DMS 273 (cell line): ENCODE measurements at regions not wholly inside any gene's neighbourhood (a gene's known extent, or its start where the extent isn't known, plus 50 kb on each side); places are given as distances from the start of the nearest gene placed in this dataset.

ENCODE experiments used
- DNase-seq: peaks from one replicate; lab custom pipeline; 2025; ENCODE audit not compliant: unreplicated experiment; lab: John Stamatoyannopoulos, UW

DNA sequence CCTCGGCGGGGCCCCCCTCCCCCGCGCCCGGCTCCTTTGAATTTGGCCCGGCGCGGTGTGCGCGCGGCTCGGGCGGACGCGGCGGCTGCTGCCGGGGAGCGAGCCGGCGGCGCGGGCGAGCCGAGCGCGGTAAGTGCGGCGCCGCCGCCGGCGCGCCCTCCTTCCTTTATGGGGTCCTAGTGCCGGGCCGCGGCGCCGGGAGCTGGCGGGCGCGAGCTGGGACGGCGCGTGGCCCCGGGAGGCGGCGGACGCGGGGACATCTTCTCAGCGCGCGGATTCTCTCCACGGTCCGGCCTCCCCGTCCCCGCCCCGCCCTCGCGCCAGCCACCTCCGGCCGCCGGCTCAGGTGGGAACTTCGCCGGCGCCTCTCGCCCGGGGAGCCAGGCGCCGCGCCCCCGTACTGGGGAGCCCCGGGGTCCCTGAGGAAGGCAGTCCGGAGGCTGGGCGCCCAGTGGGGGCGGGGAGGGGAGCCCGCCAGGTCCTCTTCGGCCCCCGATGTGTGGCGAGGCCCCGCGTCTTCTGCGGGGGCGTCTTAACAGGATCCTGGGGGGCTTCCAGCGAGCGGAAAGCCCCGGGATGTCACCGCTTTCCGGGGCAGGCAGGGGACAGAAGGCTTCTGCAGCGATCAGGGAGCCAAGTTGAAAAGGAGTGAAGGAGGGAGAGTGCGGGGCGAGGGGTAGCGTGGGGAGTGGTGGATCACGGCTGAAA is 98.4 kb upstream of the TENM3 start:
- DNase-seq, result peak; percentile 58

DNA sequence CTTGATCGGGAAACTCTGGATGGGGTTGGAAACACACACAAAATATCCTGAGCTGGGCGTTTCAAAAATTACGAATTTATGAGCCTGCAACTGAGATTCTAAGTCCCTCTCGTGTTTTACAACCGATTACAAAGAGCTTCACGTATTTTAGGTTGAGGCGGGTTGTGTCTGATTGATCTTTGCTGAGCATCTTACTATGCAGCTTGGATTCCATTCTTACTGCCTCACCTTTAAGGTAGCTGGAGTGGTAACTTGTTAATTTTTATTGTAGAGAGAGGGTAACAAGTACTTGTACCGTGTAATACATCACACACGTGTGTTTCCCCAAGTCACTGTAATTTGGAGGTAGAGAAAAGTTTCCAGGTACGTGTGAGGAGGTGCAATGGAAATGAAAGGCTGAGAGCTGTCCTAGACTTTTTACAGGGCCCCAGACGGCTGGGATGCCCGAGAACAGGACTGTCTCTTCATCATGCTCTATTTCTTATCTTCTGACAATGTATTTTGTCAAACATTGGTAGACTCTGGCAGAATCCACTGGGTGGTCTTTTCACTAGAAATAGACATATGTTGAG is 97.8 kb upstream of the TENM3 start:
- peak; percentile 58 for DNase-seq

DNA sequence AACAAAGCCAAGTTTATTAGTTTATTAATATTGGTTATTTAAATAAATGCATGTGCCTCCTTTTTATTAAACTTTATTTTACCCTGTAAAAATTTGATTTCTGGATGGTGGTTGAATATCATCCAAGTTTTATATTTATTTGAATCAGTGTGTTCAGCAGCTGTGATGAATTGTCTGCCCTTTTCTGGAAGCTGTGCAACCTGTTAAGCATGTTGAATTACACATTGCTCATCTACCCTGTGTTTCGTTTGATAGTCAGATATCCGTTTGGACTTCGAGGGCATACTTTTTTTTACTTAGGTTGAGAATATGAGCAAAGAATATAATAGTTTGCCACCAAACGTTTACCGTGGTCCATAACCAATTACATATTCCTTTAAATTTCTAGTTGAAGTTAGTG is 95.8 kb upstream of the TENM3 start:
- no peak for DNase-seq

DNA sequence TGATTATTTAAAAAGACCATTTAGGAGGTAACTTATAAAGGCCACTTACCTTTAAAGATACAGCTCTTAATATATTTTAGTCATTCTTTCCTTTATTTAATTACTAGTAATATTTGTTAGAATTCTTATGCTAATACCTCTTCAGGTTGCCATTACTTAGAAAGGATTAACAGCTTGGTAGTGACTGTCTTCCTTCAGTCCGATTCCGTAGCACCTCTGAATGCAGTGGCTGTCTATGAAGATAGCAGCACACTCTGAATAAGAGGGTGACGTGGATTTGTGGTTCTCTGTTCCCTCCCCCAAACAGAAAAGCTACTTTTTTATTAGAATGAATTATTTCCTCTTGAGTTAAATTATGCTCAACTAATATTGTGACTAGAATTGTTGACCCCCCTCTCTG is 92.6 kb upstream of the TENM3 start:
- DNase-seq, result no peak

DNA sequence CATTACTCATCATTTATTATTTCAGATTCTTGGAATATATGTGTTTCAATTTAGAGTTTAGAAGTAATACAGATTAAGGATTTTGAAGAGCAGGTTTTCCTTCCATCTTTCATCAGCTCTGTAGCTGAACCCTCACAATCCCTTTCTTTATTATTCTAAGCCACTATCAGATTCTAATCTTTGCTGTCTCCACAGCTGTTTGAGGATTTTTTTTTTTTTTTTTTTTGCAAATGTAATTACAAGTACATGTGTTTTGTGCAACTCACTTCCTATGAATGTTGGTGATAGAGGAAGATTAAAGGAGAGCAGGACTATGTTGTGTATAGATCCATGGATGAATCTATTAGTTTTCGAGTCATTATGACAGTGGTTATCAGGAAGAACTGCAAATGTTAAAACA is 87.4 kb upstream of the TENM3 start:
- DNase-seq, result no peak

DNA sequence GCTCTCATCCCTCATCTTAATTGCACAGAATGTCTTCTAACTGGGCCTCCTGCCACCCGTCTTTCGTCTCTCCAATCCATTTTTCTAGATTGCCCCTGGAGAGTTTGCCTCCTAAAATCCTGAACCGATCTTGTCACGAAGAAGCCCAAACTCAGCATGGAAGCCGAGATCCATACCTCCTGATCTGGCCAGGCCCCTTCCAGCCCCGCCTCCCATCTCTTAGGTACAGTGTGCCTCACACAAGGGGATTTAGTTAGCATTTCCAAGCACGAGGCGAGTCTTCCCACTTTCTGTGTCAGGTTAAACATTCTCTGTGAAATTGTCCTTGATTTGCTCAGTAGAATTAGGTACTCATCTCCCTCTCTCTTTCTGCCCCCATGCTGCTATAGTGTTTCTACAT is 80.0 kb upstream of the TENM3 start:
- DNase-seq, result no peak

DNA sequence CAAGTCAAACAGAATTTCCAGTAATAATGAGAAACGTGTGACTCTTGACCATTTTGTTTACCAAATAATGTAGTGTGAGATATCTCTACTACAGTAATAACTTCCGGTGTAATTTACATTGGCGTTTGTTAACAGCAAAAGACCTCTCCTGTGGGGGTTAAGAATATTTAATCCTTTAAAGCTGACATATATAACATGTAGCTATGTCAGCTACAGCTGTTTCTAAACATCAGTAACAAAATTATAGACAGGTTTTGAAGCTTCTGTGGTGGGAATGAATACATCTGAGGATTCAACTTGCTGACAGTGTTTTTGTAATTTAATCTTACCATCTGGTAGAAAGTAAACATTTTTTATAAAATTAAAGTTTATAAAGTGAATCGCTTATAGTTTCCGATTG is 73.6 kb upstream of the TENM3 start:
- DNase-seq, result no peak

DNA sequence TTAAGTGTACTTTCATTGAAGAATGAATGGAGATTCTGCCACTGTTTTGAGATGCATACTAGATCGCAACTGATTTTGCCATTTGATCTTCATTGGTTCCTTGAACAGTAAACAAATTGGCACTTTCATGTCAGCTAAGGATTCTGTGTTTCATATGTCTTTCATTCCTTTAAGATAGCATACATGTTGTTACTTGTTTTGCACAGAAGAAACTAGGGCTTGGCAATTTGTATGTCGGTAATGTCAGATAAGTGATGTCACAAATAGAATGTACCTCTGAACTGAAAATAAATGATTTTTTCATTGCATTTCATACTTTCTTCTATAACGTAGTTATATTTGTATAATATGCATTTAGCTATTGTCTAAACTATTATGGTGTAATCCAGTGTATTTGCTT is 73.2 kb upstream of the TENM3 start:
- DNase-seq, result no peak

DNA sequence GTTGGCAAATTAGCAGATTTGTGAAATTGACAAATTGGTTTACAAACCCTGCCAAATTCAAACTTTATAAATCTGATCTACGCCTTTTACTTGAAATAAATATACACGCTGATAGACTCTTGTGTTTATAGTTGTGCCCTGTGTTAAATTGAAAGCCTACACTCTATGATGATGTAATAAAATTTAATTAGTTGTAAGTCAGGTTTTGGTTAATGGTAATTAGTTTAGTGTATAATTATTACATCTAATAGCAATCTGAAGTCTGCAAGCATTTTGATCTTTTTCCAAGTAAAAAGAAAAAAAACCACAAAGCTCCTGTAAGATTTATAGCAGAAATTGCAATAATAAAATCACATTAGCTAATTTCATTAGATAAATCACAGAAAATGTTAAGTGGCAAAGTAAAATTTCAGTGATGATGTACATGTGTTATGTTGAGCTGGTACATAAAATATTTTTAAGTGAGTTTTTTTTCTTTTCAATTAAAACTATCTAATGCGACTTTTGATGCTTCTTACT is 72.7 kb upstream of the TENM3 start:
- no peak for DNase-seq

DNA sequence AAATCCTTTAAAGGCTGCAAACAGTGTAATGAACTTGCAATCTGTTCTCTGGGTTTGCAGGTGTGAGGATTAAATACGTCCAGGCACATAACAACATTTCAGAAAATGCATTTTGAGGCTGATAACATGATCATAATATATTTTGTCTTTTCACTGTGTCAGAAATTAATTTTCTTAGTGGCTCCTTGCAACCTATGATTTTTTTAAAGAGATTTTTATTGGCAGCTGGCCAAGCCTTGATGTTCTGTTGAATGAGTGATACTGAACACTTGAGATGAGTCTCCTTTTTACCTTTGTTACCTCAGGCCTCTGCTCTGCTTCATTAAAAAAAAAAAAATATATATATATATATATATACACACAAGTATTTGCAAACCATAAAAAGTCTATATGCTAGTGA is 68.2 kb upstream of the TENM3 start:
- DNase-seq, result no peak

DNA sequence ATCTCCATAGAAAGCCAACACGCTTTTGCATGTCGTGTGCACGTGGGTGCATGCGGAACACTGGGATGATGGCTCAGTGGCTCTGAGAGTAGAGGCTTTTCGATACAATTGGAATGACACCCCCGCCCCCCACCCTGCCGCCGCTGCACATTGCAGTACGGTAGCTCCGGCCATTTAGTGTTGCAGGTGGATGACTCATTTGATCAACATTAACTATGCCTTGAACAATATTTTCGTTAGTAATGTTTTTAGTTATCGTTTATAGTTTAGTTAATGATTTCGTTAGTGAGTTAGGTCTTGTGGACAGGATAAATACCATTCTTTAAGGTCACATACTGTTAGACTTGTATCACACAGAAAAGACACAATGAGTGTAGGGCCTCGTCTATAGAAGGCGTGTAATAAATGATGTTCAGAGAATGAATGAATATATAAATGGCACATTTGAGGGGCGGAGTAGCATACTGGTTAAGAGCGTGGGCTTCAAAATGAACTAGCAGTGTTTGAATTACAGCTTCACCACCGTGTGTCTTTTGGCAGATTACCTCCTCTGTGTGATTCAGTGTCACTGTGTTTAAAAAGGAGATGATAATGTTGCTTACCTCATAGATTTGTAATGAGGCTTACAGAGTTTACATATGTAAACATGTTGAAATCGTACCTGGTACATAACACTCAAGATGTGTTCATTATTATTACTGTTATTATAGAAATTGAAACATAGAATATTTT is 67.2 kb upstream of the TENM3 start:
- DNase-seq, result no peak

DNA sequence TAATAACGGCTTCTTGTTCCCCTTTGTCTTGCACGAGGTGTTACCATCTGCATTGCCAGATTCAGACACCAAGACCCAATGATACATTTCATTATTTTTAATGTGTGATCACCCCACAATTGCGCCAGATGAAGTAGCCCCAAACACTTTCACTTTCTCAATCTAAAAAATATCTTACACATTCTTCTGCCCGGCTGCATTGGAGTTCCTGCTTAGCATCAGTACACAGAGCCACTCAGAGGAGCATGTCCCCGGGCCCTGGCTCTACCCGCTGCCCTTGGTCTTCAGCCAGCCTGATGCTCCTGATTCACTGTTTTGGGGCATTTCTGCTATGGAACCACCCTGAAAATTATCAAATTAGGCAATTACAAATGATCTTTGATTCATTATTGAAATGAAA is 66.0 kb upstream of the TENM3 start:
- DNase-seq, result no peak

DNA sequence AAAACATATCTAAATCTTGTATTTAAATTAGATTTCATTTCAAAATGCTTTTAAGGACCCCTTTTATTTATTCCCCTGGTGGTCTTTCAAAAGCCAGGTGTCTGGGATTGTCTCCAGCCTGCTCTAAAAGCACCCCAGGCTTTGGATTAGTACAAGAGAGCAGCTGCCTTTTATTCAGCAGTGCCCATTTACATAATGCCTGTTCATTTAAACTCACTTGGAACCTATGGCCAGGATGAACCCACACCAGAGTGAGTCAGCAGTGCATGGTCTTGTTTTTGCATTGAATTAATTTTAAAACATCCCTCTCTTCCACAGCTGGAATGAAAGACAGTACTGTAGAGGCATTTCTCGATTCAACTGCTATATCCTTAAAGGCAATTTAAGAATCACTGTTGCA is 64.1 kb upstream of the TENM3 start:
- peak; percentile 76 for DNase-seq

DNA sequence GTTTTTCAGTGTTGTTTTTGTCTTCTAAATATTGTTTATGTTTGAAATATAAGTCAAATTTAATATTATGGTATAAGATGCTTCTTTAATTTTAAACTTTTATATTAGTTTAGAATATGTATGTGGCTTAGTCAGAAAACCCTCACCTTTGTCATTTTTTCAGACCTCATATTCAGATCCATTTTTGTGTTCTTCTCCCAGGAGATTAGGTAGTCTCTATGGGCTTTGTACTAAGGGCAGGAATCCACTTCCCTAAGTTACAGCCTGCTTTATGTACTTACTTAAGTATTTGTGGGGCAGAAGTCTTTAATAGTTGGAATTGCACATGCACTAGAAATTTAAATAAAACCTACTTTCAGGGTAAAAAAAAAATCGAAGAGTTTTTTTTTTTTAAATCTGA is 63.5 kb upstream of the TENM3 start:
- no peak for DNase-seq

DNA sequence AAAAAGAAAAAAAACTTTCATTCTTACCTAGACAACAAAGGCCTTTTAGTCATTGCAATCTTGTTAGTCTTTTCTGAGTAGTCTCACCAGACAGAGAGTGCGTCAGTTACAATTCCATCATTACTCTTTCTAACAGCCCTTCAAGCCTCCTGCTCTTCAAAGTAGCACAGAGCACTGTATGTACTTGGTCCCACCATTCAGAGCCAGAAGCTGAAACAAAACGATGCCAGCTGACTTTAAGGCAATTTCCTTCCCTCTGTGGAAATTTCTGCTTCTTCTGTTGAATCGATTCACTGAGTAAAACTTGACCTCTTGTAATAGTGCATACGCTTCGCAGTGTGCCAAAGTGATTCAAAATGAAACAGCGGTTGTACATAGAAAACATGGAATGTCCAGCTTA is 57.7 kb upstream of the TENM3 start:
- DNase-seq, result no peak

DNA sequence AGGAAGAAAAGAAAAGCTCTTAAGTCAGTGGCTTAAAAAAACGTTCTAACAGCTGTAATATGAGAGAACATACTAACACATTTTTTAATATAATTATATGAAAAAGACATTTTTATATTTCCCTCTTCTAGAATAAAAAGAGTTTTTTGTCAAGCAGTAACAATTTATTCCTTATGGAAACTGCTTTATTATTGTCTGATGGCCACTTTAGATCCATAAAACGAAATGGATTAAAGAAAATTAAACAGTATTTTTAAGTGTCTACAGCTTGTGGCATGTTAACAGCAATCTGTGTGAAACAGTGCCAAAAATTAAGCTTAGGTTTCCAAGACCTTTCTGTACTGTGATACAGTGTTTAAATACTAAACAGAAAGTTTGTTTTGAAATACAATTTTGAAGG is 55.5 kb upstream of the TENM3 start:
- peak; percentile 18 for DNase-seq

DNA sequence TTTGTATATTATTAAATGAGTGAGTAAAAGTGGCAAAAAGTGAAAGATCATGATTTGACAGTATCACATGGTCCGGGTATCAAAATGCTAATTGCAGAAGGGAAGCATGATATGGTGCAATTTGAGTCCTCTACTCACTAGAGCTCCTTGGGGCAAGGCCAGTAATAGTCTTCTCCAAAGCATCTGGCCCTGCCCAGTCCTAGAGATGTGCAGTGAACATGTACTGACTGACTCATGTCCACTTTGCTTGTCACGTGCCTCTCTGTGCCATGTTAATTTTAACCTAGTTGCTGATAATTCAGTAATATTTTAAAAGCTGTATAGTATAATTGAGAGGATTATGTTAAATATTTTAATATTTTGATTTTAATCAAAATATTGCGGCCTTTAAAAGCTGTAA is 54.6 kb upstream of the TENM3 start:
- peak; percentile 56 for DNase-seq

DNA sequence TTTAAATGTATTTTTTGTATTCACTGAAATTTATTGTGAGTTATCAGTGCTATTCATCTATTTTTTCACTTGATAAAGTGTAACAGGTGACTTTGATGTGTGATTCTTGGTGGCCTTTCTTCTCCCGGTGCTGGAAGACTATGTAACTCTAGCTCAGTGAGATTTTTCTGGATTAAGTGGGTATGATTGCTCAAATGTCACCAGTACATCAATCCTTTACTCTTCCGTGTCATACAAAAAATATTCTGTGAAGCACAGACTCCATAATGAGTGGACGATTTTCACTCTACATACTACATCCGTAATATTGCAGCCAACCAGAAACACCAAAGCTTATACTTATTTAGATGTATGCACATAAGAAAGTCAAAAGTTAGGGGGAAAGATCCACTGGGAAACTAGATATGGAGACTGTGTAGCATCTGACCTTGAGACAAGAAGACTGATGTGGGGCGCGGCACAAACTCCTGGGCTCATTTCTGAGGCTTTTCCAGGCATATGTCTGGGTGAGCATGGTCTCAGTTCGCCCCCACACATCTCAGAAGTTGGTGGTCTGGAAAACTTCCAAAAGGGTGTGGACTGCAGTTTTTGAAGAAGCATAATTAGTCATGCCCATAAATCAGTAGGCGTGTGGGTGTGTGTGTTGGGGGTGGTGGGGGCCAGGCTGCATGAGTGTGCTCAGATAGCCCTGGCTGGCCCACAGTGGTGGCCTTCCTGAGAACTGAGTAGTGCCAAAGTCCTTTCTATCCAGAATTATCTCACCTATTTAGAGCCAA is 53.9 kb upstream of the TENM3 start:
- DNase-seq, result peak; percentile 79

DNA sequence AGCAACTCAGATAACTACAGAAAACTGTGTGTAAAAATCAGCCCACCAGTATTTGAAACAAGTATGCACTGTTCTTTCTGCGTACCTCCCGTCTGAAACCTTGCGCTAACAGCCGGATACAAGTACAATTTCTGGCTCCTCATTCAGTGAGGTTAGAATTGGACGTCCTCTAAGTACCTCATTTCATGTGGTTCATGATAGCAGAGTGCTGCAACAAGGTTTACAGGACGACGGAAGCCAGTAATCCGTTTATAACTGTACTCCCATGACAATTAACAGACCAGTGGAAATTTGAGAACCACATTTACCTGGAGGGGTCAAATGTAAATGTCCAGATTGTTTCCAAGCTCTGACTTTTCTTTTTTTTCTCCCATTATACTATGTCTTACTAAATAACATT is 52.9 kb upstream of the TENM3 start:
- DNase-seq, result no peak

DNA sequence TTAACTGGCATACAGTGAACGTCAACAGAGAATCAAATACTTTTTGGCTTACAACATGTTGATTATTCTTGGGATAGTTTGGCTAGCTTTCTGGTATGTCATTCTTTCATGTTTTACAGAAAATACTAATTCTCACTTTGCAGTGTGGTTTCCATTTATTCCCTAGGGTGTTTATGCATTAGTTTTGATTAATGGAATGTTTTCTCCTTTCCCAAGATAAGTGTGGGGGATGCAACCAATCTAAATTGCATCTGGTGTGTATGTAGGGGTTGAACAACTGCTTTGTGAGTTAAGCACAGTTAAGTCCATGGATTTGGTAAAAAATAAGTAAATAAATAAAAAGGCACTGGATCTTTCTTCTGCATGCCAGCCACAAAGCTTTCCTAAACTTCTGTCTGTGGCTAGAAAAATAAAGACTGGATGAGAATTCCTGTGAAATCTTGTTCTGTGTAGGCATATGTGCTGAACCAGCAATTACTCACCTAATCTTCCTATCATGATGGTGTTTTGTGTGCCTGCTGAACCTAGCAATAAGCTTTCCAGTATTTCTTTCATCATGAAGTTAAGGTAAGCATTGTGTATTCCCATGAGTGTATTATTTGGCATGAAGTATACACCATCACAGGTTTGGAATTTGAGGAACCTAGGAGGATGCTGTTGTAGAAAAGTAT is 50.6 kb upstream of the TENM3 start:
- no peak for DNase-seq

DNA sequence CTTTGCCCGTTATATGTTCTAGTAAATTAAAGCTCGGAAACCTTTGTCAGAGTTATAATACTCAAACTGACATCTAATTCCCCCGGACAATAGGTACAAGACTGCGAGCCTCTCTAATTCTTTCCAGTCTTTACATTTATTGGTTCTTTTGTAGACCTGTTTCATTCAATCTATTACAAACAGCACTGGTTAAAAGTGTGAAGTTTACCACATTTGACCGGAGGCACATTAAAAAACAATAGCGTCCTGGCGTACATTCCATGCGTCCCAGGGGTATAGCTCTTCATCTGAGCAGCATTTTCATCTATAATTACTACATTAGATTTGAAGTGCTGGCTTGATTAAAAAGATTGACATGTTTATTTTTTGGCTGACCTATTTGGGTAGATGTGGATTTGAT is 49.9 kb upstream of the TENM3 start:
- no peak for DNase-seq
